ENCODE measurements at regions not wholly inside any gene's neighbourhood (a gene's known extent, or its start where the extent isn't known, plus 50 kb on each side); places are given as distances from the start of the nearest gene placed in this dataset.
"Not testable (repeated sequence)": the region's sequence is repeated elsewhere in the genome, so short reads cannot be mapped to it uniquely, and the experiment has no call there.

DNA sequence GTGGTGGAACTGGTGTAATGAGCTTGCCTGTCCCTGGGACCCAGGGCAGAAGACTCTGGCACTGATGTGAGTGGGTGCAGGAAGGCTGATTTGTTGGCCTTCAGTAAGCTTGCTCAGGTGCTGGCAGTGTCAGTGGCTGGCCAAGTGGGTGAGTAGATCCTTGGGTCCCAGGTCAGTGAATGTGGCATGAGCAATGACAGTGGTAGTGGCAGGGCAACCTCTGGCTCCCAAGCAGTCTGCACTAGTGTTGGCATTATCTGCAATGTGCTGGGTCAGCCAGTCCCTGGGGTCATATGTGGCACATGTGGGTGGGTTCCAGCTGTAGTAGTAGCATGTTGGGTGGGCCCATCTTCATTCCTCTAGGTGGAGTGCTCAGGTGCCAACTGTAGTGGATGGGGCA, 640.9 kb upstream of the GRM3 start:
- no peak for DNase-seq

DNA sequence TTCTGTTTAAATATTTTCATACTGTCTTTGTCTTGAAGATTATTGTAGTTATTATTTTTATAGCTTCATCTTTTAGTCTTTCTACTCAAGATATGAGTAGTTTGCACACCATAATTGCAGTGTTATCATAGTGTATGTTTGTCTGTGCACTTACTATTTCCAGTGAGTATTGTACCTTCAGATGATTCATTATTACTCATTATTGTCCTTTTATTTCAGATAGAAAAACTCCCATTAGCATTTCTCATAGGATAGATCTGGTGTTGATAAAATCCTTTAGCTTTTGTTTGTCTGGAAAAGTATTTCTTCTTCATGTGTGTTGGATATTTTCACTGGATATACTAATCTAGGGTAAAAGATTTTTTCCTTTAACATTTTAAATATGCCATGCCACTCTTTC, 646.2 kb upstream of the GRM3 start:
- DNase-seq = no peak

DNA sequence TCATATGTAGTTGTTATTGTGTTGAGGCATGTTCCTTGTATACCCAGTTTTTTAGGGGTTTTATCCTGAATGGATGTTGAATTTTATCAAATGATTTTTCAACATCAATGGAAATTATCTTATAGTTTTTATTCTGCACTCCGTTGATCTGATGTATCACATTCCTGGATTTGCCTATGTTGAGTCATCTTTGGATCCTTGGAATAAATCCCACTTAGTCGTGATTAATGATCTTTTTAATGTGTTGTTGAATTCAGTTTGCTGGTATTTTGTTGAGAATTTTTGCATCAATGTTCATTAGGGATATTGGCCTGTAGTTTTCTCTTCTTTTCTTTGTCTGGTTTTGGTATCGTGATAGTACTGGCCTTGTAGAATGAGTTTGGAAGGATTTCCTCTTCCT, 648.6 kb upstream of the GRM3 start:
- DNase-seq = no peak

DNA sequence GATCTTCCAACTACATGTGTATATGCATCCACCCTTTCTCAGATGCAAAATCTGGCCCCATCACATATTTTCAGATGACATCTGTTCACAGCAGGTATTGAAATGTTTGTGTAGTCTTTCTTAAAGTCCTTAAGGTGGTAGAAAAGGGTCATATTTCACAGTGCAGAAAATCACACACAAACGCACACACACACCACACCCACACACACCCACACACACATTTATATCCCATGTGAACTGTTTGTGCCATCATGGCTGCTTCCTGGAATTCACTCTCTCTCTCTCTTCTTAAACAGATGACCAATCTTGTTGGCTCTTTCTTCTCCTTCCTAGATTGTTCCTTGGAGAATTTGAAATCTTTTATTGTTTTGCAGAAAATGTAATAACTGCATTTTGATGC, 663.0 kb upstream of the GRM3 start:
- DNase-seq = no peak

DNA sequence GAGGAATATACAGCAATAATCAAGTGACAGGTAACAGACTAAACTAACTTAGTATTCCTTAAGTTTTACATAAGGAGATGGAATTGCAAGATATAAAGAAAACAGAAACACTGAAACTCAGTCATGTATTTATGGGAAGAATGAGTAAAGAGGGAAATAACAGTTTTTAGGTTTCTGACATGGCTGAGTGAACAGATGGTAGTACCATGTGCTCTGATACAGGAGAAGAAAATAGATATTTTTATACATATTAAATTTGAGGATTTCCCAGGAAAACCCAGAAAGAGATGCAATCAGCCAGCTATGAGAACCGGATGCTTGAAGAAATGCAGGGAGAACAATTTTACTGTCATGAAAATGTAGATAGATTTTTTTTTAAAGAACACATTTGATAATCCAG, 669.5 kb upstream of the GRM3 start:
- no peak for DNase-seq

DNA sequence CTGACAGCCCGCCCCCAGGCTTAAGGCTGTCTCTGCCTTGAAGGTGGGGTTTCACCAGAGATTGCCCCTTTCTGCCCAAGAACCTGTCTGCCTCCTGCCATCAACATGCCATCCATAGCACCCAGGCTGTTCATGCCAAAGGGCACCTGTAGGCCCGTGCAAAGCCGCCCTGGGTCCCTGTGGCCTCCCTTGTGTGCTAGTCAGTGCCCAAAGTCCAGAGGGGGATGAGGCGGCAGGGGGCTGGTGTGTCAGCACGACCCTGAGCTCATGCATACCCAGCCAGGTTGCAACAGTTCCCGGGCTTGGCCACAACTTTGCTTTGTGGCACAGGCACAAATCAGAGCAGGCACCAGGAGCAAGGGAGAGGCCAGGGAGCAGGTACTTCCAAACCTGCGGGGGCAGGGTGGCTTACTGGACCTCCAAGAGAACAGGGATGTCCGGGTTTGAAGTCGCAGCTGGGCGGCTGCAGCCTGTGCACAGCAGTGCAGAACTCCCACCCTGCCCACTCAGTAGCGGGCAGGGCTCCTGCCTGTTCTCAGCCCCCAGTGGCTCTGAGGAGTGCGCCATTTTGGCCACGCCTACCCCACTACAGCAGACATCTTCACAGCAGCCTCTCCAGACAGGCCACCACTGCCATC, 671.1 kb upstream of the GRM3 start:
- no peak for DNase-seq

DNA sequence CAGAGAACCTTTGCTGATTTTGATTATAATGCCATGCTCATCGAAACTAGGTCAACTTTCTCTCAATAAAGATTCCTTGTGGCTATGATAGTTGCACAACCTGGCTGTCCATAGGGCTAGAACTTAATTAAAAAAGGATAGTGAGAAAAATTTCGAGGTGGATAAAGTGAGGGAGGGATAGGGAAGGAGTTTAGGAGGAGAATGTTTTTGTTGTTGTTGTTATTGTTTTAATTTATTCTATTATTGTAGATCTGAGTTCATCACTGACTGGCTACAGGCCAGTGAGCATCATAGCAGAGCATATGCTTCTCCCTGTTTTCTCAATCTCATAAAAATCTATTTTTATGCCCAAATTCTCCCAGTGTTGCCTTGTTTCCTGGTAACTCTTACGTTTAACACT, 688.7 kb upstream of the GRM3 start:
- DNase-seq = no peak

DNA sequence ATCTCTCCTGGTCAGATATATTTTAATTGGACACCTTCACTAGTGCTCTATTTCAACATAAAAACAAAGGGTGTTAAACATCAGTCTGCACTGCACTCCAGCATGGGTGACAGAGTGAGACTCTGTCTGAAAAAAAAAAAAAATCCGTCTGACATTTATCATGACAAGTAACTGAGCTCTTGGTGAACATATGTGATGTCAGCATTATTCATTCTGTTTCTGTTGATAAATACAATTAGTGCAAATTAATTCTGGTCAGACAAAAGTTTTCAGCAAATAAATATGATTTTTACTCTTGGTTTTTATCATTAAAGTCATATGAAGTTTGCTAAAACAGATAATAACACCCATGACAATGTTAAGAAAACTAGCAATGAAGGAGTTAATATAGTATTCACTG, 692.8 kb upstream of the GRM3 start:
- DNase-seq = no peak

DNA sequence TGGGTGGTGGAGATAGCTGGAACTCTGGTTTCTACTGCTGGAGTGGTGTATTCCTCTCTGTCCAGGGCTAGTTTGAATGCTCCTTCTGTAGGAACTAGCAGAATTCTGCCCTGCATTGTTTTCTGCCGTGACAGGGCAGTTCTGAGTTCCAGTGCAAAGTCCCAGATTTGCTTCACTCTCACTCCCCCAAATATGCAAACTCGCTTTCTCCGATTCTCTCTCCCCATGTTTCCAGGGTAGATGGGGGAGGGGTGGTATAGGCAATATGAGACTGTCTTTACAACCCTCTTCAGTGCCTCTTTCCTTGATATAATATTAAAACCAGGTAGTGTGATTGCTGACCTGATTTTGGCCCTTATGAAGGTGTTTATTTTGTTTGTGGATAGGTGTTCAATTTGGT, 693.3 kb upstream of the GRM3 start:
- DNase-seq = no peak

DNA sequence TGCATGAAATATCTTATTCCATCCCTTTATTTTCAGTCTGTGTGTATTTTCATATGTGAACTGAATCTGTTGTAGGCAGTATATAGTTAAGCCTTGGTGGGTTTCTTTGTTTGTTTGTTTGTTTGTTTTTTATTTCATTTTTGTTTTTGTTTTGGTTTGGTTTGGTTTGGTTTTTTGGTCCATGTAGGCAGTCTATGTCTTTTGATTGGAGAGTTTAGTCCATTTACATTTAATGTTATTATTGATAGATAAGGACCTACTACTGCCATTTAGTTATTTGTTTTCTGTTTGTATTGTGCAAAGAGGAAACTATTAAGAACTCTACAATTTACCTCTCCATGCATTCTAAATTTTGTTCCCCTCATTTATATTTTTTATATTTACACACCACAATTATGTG, 695.9 kb upstream of the GRM3 start:
- no peak for DNase-seq

DNA sequence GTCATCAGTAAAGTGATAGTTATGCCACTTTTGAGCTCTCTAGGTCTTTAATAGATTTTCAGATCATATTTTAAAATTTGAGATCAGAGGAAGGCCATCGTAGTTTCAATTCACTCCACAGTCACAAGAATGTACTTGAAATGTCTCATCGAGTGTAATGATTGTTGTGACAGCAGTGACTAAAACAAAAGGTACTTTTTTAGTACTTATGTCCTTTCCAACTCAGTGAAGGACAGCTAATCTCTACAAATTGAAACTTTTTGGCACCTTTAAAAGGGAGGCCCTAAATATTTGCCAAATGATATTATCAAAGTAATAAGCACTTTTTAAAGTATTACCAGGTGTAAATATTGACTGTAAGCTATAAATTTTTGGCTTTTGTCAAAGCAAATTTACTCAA, 702.9 kb upstream of the GRM3 start:
- DNase-seq = no peak

DNA sequence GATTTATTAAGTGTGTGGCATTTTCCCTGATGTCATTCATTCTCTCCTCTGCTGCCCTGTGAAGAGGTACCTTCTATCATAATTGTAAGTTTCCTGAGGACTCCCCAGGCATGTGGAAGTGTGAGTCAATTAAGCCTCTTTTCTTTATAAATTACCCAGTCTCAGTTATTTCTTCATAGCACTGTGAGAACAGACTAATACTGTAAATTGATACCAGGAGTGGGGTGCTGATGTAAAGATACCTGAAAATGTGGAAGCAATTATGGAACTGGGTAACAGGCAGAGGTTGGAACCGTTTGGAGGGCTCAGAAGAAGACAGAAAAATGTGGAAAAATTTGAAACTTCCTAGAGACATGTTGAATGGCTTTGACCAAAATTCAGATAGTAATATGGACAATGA, 711.8 kb upstream of the GRM3 start:
- no peak for DNase-seq

DNA sequence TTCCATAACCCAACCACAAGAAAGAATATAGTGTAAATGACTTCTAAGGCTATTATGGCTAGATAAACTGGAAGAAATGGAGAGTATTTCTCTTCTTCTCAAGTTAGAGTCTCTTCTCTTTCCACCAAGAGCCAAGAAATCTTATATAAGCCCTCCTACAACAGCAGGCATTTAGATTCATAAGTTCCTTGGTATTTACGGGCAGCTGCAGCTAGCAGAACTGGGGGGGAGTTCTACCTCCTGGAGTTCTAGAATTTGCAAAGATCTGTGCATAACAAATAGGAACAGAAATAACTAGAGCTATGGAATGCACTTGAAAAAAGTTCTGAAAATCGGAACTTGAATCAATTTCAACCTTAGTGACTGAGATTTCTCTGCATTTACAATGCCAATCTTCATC, 715.2 kb upstream of the GRM3 start:
- no peak for DNase-seq

DNA sequence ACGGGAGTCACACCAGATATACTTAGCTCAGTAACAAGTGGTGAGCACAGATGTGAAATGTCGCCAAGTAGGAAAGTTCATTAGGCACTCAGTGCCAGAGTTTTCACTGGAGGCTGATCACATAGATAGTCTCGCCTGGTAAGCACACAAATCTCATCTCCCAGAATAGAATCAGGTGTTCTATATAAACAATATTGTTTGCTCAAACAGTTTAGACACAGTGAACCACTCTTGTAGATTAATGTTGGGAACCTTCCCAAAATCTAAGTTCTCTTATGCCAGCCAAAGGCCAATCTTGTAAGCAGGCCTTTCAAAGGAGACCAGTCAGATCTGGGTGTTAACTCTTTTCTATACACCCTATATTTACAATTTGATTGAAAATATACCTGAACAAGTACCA, 716.5 kb upstream of the GRM3 start:
- DNase-seq = no peak

DNA sequence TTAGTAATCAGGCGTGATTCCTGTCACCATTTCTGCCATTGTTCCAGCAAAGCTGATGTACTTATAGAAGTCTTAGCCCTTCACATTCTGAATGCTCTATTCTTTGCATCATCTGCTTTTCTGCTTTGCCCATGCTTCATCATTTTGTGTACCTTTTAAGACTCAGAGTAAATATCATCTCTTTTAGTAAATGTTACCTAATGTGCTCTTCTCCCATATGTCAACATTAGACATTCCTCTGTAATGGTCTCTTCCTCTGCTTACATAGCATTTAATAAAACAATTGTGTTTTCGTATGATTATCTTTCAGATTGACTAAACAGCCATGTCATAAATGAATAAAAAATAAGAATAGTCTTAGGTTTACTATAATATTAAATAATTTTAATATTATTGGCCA, 719.6 kb upstream of the GRM3 start:
- DNase-seq = no peak

DNA sequence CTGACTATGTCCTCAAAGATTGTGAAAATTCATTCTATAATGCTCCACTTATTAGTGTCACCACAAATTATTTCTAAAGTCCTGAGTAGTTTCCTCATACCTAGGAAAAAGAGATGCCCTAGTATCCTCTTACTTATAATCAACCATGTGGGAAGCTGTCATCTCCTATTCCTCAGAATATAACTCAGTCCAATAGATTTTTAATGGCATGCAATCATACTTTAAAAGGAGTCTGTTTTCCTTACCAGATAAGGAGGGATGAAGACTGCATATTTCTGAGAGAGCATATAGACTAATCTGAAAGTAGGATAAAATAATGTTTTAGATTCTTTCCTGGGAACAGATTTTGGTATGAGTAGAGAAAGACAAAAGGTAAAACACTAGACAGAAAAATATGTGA, 727.7 kb upstream of the GRM3 start:
- DNase-seq = no peak

DNA sequence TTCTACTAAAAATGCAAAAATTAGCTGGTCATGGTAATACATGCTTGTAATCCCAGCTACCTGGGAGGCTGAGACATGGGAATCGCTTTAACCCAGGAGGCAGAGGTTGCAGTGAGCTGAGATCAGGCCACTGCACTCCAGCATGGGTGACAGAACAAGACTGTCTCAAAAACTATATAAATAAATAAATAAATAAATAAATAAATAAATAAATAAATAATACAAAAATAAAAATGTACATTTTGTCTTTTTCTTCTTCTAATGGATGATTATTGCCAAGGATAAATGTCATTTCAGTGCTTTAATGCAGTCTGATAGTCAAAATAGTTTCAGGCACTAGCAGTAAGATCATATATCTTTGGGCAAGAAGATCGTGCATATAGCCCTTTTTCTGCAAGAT, 727.6 kb upstream of the SEMA3D start:
- DNase-seq = no peak

DNA sequence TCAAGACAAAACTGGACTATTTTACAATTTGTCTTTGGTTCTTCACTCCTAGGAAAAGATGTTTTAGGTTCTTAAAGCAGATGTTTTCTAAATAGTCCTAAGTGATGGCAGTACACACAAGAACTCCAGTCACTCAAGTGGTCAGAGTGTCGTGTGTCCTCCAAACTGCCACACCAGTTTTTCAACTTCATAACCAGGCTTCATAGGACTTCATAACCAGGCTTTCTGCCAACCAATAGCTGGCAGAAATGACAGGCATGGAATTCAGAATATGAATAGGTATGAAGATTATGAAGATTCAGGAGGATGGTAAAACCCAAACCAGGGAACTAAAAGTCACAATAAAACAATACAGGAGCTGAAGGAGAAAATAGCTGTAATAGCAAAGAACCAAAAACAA, 721.2 kb upstream of the SEMA3D start:
- DNase-seq = no peak

DNA sequence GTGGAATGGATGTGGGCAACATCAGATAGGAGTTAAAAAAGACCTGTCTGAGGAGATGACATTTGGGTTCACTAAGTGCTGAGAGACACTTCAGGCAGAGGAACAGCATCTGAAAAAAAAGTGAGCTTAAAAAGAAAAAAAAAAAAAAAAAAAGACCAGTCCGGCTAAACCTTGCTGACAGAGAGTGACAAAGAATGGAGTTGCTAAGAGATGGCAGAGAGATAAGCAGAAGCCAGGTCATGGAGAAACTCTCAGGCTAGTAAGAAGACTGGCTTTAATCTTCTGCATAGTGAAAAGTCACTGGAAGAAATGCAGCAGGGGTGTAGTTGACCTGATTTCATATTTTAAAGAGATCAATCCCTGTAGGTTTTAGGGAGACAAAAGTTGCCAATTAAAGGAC, 711.1 kb upstream of the SEMA3D start:
- no peak for DNase-seq

DNA sequence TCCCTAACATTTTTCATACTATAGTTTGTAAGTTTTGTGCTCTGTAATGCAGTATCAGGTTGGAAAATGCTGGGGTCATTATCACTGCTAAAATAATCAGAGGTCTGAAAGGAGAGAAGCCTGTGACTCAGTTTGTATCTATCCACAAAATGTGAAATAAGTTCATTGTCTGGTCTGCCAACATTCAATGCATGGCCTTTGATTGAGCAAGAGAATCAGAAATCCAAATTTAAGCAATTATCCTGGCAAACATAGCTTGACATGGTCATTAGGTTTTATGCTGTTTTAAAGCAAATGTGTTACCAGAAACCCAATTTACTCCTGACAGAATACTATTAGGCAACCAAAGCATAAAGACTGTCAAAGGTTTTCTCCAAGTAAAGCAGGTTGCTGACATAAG, 709.7 kb upstream of the SEMA3D start:
- no peak for DNase-seq

DNA sequence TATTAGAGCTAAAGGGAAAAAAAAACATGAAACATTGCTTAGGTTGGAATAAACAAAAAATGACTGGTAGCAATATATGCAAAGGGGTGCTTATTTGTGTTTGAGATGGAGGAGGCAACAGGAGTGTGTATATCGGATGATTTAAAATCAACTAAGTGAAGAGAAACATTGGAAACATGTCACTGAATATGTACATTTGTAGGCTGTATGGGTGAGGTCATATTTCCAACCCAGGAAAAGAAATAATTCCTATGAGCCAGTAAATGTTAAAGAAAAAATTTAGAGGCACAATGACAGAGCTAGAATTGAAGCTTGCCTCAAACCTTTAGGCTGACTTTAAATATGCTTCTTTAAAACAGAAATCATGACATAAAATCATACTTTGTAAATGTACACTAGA, 709.0 kb upstream of the SEMA3D start:
- no peak for DNase-seq

DNA sequence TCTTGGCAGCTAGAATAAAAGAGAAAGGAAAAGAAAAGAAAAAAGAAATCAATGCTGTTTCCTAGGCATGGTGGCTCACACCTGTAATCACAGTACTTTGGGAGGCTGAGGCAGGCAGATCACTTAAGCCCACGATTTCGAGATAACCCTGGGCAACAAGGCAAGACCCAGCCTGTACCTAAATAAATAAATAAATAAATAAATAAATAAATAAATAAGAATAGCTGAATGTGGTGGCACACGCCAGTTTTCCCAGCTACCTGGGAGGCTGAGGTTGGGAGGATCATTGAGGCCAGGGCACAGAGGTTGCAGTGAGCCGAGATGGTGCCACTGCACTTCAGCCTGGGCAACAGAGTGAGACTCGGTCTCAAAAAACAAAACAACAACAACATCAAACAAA, 705.0 kb upstream of the SEMA3D start:
- DNase-seq = not testable (repeated sequence)

DNA sequence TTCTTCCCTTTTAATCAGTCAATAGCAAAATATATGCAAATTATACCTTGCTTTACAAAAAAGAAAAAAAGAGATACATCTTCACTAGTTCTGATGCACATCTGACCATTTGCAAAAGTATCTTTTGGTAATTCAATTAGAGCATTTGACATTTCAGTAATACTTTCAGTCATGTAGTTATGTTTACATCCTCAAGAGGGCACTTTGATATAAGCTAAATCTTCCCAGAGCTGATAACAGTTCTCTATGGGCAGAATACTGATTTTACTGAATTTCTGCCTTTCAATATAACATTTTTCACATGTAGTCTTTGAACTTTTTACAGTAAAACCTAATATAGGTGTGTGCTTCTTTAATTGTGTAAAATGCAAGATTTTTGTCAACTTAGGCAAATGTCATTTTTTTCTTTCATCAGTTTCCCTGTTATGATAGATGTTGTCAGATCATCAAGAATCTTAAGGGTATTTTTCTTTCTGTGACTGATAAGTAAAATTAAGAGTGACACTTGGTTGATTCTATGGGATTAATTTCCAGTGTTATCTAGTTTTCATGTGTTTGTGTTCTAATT, 703.5 kb upstream of the SEMA3D start:
- DNase-seq = no peak

DNA sequence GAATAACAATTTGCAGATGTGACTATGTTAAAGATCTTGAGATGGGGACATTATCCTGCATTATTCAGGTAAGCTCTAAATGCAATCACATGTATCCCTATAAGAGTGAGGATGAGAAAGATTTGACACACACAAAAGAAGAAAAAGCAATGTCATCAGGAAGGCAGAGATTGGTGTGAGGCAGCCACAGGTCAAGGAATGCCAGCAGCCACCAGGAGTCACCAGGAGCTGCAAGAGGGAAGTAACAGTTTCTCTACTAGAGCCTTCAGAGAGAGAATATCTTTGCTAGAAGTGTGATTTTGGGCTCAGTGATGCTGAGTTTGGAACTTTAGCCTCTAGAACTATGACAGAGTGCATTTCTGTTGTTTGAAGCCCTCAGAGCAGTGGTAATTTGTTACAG, 700.3 kb upstream of the SEMA3D start:
- DNase-seq = no peak

DNA sequence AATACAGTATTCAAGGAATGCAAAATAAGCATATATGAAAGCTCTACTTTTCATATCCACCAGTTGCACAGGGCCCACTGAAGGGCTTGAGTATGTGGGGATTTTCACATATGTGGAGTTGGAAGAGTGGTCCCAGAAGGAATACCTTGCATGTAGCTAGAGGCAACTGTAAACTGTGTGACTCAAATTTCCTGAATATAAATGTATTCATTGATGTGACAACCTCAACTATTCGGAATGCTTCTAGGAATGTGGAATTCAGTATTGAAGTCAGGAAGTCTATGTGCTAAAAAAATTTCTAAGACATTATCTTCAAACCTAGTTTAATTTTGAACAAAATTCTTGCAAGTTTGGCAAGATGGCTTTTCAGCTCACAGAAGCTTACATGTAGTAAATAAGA, 695.5 kb upstream of the SEMA3D start:
- no peak for DNase-seq

DNA sequence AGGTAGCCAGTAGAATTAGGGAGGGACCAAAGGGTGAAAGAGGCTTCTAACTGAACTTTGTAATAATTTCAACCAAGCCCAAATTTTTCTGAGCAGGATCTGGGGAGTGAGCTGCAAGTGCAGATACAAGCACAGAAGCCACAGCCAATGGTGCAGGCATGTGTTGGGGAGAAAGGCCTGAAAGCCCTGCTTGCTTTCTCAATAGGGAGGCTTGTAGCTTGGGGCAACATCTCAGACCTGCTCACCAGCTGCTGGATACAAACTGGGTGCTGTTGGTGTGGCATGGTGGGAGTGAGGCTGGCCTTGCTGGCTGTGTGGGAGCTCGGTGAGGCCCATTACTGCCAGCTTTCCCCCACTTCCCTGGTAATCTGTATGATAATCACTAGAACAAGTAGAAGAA, 688.5 kb upstream of the SEMA3D start:
- DNase-seq = no peak

Data from NK-92 treated with Interleukin-12 subunit alpha and Interleukin-12 subunit beta, amount 100 ng/mL, for 24 hours (cell line).